NCI-H2227 (cell line): ENCODE measurements at regions not wholly inside any gene's neighbourhood (a gene's known extent, or its start where the extent isn't known, plus 50 kb on each side); places are given as distances from the start of the nearest gene placed in this dataset.

Source experiments
- DNase-seq: peaks from one replicate; lab custom pipeline; 2025; ENCODE audit not compliant: unreplicated experiment; lab: John Stamatoyannopoulos, UW

DNA sequence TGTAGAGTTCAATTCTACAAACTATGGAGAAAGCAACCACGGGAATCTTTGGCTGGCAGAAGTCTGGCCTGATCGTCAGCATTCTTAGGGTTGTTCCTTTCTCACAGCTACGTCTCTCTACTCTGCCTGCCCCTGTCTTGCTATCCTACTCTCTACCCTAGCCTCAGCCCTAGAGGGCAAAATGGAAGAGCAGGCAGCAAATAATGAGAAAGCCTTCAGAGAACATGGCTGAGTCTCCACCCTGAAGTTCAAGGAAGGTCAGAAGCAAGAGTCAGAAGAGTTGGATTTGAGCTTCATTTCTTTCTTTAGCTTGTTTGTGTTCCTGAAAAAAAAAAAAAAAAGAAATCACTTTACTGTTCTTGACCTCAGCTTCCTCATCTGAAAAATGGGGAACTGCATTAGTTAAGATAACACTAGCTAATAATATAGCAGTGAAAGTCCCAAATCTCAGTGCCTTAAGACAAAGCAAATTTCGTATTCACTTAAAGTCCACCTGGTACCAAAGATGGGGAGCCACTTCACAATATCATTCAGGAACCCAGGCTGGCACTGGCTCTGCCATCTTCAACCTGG is 50.2 kb upstream of the CCND2 start:
- DNase-seq, result no peak

DNA sequence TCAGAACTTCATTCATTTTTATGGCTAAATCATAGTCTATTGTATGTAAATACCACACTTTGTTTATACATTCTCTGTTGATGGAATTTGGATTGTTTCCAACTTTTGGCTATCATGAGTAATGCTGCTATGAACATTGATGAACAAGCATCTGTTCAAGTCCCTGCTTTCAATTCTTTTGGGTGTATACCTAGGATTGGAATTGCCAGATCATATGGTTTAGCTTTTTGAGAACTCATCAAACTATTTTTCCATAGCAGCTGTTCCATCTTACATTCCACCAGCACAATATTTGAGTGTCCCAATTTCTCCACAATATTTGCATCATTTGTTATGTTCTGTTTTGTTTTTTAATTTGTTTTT is 52.3 kb upstream of the CCND2 start:
- no peak for DNase-seq

DNA sequence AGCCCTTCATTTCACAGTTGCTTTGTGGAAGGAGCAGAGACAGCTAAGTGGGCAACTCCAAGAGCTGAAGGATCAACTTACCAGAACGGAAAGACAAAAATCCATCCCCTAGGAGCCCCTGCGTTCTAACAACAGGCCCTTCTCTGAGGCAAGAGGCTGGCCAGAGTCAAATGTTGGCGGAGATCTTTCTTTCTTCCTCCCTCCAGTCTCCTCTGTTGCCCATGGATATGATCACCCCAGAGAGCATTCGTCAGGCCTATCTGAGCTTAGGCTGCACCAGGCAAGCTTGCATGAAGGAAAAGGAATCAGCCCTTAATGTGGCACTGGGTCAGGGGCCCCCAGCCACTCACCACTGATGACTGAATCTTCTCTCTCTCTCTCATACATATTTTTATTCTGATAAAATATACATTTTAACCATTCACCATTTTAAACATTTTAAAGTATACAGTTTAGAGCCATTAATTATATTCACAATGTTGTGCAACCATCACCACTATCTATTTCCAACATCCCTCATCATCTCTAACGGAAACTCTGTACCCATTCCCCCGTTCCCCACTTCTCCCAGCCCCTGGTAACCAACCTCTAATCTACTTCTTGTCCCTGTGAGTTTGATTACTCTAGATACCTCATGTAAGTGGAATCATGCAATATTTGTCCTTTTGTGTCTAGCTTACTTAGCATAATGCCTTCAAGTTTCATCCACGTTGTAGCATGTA is 52.9 kb upstream of the CCND2 start:
- no peak for DNase-seq

DNA sequence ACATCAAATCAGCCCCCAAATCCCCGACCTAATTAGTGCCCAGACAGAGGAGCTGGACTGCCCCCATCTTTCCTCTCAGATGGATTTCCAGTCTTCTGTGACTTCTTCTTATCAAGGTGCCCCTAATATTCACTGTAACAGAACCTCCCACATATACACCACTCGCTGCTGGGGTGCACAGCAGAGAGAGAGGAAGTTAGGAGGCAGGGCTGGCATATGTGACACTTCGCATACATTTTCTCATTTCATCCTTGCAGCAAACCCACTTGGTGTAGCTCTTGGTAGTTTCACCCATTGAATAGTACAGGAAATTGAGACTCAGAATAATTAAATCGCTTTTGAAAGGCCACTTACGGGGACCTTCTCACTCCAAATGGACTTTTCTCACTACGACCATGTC is 56.5 kb upstream of the CCND2 start:
- no peak for DNase-seq

DNA sequence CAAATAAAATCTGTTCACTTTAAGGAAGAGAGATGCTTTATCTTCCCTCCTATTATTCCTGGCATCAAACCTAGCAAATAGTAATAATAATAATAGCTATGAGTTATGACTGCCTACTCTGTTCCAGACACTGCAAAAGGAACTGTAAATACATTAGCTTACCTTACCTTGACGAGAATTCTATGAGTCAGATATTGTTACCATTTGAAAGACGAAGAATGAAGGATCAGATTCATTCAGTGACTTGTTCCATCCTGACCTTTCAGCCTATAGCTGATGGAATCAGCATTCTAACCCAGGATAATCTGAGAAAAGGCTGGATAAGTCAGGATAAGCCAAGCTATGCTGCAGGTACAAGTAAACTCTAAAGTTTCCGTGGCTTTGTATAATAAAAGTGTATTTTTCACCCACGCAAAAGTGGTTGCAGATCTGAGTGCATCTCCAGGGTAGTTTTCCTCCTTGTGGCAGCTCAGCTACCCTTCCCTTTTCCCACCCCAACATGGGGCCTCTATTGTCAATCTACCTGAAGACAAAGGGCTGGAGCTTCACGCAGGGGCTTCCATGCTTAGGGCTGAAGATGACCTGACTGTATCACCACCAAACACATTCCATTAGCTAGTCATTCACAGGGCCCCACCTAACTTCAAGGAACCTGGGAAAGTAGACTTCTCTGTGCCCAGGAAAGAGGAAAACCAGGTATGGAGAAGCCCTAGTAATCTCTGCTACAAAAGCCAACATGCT is 57.2 kb upstream of the CCND2 start:
- DNase-seq, result no peak

DNA sequence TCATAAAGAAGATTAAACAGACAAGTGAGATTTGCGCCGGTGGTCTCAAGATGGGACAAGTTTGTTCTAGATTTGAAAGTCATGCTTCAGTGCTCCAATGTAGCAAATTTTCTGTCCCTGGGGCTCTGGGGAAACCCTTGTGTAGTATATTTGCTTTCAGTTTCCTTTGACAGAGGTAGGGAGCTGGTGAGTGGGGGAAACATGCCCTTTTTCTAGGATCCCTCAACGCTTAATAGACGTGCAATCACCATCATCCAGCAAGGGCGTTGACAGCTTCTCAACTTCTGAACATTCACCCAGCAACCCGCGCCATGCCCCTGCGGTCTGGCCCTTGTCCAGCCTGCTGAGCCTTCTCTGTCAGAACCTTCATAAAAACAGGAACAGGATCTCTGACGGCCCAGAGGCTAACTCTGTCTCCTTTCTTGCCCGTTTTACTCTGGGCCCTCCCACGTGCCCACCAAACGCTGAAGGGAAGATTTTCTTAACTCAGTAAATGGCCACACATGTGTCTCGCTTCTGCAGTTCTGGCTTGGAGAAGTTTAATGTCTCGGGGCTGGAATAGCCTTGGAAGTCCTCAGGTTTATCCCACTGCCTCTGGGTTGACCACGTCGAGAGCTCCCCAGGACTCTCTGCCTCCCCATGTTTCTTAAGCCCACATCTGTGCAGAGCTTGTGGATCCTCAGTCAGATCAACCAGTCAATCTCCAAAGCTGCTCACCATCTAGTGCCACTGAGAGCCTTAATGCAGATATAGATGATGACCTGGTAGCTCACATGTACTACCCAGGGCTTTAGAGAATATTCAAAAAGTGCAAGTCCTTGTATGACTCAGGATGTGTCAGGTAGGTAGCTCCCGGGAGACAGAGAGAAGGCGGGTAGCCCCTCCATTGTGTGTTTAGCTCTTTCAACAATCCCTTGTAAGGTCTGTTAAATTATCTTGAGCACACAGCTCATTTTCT is 58.1 kb upstream of the CCND2 start:
- no peak for DNase-seq

DNA sequence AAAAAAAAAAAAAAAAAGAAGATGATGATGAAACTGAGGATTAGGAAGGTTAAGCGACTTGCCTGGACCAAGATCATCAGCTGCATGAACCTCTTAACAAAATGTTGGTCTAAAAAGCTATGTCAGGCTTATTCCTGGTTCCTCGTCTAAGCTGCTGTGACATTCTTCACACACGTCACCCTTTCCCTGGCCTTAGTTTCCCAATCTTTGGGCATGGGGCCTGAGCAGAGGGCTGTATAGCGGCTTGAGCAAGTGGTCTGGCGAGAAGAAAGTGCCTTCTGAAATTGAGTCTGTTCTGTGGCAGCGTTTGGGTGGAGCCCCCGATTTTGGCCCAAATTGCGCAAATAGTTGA is 58.7 kb upstream of the CCND2 start:
- DNase-seq, result no peak

DNA sequence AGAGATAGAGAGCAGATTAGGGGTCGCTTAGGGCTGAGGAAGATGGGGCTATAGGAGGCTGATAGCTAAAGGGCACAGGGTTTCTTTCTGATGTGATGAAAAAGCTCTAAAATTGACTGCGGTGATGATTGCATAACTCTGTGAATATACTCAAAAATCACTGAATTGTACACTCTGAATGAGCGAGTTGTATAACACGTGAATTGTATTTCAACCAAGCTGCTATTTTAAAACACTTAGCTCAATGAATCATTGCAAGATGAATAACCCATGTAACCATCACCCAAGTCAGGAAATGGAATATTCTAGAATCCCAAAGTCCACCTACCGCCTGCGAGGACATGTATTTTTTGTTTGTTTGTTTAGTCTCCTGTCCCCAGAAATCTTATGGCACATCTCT is 60.1 kb upstream of the CCND2 start:
- DNase-seq, result no peak

DNA sequence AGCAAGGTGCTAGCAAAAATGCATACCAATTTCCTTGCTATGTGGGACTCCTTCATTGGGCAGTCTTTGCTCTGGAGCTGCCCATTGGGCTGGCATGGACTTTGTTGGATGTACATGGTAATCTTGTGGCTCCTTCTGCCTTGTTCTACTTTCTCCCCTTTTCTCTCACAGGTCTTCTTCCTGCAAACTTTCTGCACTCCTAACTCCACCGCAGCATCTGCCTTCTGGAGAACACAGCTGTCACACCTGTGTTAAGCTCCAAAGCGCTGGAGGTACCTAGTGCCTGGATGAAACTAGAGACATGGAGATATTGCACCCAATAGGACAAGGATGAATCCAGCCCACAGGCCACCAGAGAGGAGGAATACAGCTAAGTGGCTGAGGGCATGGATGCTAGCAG is 60.7 kb upstream of the CCND2 start:
- DNase-seq, result no peak

DNA sequence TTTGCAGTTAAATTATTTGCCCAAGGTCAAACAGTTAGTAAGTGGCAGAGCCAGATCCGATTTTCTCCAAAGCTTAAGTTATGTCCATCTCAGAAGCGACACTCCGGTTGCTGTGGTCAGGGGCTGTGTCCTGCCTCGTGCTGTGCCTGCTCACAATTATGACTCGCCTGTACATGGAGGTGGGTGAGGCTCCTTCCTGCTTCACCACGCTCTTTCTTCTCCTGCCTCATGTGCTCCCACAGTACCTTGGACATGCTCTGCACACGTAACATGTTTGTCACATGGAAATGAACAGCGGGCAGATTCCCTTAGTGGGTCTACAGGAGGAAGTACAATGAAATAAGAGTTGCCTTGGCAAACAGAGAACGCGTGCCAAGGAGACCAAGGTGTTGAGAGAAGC is 62.2 kb upstream of the CCND2 start:
- no peak for DNase-seq

DNA sequence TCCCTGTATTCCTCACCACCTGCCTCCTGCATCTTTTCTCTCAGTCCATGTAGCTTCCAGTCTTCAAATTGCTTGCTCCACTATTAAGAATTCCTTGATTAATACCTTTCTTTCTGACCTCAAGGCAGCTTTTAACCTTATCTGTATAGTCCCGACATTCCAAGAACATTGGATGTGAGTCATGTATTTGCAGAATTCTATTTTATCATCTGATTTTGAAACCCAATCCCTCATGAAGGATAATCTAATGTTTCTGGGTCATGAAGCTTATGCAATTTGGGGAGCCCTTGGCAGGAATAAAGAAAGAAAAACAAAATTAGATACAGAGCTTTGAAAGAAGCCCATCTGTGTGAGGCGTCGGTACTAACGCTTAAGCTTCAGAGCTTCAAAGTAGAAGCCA is 63.4 kb upstream of the CCND2 start:
- DNase-seq, result no peak

DNA sequence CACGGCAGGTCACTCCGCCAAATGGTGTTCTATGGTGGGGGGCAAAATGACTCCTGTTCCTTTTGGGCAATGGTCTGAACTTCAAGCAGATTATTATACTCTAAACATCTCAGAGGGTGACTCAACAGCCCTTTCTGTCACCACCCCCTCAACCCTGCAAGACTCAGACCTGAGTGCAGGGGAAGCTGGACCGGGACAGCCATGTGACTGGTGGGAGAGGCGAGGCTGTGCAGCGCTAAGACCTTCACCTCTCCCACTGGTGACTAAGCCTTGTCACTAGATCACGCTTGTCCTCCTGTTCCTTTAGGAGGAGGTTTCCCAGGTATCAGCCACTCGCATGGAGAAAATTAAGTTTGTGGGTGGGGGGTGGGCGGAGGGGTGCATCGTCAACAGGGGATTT is 67.1 kb upstream of the CCND2 start:
- no peak for DNase-seq

DNA sequence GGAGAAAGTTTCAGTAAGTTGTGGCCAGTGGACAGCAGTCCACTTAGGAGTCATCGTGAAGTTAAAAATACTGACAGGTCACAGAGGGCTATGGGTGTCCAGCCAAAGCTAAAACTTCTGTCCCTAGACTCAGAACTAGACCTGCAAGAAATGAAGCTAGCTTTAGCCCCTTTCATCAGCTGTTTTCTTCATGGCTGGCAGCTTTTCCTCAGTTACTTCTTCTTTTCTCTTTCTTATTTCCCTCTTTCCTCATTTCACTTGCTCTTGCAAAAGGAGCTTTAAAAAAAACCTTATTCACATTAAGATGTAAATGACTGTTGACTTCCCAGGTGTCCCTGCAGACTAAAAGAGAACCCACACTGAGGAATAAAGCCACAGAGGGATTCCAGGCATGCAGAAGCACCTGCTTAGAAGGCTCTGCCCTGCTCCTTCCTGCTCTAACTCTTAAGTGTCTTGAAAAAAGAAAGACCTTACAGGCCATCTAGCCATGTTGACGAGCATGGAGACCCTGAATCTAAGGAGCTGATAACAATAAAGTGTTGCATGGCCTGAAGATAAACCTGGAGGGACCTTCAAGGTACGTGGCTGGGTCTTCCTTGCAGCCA is 69.7 kb upstream of the CCND2 start:
- no peak for DNase-seq

DNA sequence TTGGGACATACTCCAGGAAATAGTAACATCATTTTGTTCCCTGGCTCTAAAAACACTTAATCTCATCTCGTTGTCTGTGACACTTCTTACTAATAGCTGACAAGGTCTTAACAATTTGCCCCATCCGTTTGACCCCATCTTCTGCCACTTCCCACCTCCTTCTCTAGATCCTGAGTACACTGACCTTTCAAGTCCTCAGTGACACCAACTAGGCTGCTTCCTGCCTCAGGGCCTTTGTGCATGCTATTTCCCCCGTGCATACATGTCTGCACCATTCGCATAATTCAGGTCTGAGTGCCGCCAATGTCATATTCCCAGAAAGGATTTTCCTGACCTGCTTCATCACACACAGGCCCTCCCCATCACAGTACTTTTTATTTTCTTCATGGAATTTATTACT is 70.6 kb upstream of the CCND2 start:
- no peak for DNase-seq

DNA sequence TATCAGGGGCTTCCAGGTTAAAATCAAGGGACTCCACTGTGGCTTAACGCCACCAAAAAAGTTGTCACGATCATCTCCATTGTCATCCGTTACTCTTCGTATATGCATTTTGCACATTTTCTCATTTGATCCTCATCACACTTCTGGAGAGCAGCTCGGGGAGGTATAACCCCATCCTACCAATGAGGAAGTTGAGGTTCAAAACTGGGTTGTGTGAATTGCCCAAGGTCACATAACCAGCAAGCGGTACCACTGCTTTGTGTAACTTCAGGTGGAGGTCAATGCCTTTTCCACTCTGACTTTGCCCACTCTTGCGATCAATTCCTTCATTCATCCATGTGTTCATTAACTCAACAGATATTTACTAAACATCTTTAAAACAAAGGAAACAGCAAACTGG is 71.1 kb upstream of the CCND2 start:
- DNase-seq, result no peak

DNA sequence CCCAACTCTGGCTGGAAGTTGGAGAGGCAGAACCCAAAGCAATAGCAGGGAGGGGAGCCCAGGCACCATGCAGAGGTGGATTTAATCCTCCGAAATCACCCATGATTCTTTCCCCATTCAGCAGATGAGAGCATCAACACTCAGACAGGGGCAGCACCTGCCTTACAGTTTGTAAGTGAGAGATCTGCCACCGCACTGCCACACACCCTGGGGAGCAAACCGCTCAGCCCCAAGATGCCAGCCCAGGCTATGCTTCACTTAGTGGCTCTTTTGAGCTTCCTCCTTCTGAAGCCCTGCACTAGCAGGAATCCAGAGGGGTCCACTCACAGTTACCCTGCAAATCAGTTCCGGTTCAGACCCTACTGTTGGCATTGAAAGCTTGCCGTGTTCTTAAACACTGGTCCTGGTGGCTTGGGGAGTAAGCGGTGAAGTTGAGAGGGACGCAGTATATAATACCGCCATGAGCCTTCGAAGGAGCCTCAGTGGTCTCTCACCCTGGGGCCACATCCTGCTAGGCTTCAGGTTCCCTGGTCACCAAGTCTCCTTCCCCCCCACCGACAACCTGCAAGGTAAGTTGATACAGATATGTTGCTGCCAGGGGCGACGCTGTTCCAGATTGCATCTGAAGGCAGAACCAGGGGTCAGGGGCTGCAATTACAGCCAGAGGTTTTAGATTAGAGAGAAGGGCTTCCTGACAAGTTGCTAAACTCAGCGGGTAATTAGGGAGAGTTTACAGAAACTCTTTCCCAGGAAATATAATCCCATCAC is 72.0 kb upstream of the CCND2 start:
- DNase-seq, result no peak

DNA sequence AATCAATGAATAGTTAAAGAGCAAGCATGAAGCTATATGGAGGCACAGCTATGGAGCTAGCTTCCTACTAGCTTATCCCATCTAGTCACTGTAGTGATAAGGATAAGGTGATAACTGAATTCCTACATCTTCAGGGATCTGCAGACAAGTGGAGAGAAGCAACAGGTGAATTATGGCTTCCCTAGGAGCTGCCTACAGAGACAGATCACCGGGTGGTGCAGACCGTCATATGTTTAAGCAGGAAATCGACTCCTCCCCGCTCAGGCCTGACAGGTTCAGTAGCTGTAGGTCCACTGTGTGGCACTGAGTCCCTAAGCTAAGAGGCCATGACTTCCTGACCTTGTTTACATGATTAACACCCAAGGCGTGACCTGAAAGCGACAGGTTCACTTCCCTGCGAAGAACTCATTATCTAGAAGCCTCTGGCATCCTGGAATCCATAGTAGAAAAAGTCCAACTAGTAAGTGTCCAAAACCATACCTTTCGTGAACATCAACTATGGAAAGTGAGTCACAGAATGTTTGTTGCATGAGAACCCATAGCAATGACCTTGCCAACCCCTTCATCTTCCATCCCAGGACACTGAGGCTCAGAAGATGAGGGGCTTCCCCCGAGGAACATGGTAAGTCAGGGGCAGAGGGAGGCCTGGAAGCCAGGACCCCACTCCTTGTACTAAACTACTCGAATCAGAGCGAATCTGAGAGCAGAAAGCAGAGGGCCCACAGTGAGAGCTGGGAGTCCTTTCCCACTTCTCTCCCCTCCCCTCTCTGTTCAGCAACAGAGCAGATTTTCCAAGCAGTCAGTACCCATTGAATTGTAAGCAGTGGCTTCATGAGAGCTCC is 75.4 kb upstream of the CCND2 start:
- DNase-seq, result no peak

DNA sequence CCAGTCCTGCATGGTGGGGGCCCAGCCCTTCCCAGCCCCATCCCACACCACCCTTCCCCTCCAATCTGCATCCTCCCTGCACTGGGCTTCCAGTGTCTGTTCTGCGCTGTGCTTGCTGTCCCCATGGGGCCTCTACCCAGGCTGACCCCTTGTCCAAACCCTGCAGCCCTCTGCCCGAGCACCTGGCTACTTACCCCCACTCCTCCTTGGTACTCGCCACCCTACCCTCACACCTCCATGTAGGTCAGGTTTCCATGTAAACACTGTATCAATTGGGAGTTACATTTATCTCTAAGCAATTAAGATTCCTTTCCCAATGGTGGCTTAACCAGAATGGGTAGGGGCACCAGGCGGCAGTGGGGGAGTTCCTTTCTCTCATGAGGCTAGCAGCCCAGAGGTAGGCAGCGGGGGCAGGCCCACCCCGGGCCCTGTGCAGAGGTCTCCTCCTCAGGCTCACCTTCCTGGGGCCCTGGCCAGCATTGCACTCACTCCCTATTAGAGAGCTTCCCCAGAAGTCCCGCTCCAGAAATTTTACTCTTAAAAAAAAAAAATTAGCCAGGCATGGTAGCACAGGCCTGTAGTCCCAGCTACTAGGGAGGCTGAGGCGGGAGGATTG is 76.6 kb upstream of the CCND2 start:
- no peak for DNase-seq

DNA sequence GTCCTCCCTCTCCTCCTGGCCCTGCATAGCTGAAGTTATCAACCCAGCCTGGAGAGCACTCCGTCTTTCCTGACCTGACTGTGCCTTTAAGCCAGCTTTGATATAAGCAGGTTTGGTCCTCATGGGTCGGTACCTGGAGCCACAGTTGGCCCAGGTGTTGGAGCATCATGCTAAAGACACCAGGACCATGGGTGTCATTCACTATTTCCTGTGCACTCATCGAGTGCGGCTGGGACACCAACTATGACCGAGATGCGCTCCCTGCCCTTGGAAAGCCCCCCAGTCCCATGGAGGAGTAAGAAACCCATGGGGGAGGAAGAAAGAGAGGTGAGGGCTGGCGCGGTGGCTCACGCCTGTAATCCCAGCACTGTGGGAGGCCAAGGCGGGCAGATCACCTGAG is 78.9 kb upstream of the CCND2 start:
- no peak for DNase-seq
